ENCODE measurements at regions not wholly inside any gene's neighbourhood (a gene's known extent, or its start where the extent isn't known, plus 50 kb on each side); places are given as distances from the start of the nearest gene placed in this dataset.

DNA sequence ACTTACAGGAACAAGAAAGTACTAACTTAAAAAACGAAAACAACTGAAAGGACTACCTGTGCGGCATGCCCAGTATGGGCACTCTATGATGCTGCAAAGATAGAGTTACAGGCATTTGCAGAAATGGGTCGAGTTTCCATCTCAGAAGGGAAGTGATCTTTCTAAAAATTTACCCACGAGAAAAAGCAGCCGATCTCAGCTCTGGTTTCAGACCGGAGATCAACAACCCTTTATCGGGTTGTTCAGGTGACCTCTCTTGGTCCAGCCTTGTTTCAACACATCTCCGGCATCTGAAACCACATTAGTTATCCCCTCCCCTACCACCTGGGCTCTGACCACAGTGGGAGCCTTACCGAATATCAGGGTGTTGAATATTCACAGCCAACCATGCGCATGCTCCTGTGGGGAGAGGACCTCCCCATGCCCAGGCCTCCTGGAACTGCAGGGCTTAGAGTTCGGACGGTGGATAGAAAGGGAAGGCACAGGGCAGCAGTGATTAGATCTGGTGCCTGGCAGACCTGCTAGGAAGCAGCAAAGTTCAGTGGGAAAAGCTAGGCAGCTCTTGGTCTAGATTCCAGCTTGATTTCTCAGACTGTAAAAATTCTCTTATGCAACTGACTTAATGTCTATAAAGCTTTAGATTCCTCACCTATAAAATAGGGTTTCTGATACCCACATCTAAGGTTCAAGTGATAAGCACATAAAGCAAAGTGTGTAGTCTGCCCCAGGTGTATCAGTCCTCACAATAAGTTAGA is 906.0 kb downstream of the VRK1 start:
- WGBS, result 59% methylated on average over 12 of the region's 12 CpGs
- no peaks in the 10 kb centered on the region for H3K27me3 ChIP-seq (ENCODE audit: control insufficient read depth in 2 of 2, insufficient read depth in 1 of 2, low read length in 1 of 2)
- DNase-seq (ENCODE audit: low read depth in 6 of 9, low spot score in 9 of 9), result peak in 2 of 9 donors; percentile 35 to 65
- peaks cover 0 to 2% of the 10 kb centered on the region in 2 donors for H3K9me3 ChIP-seq (ENCODE audit: control insufficient read depth in 2 of 2, insufficient read depth in 1 of 2, low read length in 1 of 2)
- peaks cover 0 to 14% of the 10 kb centered on the region in 2 donors for H3K36me3 ChIP-seq (ENCODE audit: control insufficient read depth in 2 of 2, insufficient read depth in 2 of 2, low read length in 1 of 2)
- H3K27ac ChIP-seq (ENCODE audit: low read depth in 1 of 2, low read length in 1 of 2), result peak overlapping the region; percentile 83 to 86
- H3K4me3 ChIP-seq (ENCODE audit: low read length in 2 of 2), result peak overlapping the region in 1 of 2 donors; percentile 2
- peaks cover 35 to 61% of the 10 kb centered on the region in 2 donors for H3K4me1 ChIP-seq (ENCODE audit: control insufficient read depth in 2 of 2, insufficient read depth in 2 of 2, low read length in 2 of 2)

DNA sequence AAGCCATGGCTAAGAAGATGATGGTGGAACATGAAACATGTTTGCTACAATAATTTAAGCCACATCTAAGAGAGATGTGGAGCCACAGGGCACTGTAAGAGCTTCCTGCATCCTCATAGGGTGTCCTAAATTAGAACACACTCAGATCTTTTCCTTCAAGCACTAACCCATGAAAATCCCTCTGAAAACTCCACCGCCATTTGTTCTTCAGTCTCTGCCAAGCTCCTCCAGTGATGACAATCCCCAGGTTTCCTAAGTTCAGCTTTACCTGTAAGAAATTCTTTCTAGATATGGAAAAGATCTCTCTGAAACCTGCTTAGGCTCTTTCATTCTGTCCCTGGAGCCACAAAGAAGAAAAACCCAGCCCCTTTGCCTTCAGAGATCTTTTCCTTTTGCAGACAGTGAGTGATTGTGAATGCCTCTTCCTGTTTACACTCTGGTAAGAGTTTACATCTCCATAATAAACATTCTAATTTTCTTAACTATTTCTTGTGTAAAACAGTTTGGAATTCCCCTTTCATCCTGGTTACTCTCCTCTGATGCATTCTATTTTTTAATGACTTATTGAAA is 907.2 kb downstream of the VRK1 start:
- H3K4me3 ChIP-seq (ENCODE audit: low read length in 2 of 2), result no peak overlapping the region
- H3K9me3 ChIP-seq (ENCODE audit: control insufficient read depth in 2 of 2, insufficient read depth in 1 of 2, low read length in 1 of 2), result no peaks in the 10 kb centered on the region
- WGBS, result 67% methylated on average over 1 of the region's 1 CpG
- peaks cover 0 to 7% of the 10 kb centered on the region in 2 donors for H3K36me3 ChIP-seq (ENCODE audit: control insufficient read depth in 2 of 2, insufficient read depth in 2 of 2, low read length in 1 of 2)
- peak in 3 of 9 donors; percentile 37 to 77 (median 44) for DNase-seq (ENCODE audit: low read depth in 6 of 9, low spot score in 9 of 9)
- peaks cover 38 to 73% of the 10 kb centered on the region in 2 donors for H3K4me1 ChIP-seq (ENCODE audit: control insufficient read depth in 2 of 2, insufficient read depth in 2 of 2, low read length in 2 of 2)
- no peaks in the 10 kb centered on the region for H3K27me3 ChIP-seq (ENCODE audit: control insufficient read depth in 2 of 2, insufficient read depth in 1 of 2, low read length in 1 of 2)
- peak overlapping the region; percentile 80 to 86 for H3K27ac ChIP-seq (ENCODE audit: low read depth in 1 of 2, low read length in 1 of 2)

GRCh38 chr14:97705107-97705506 is 907.9 kb downstream of the VRK1 start:
- Histone ChIP-seq H3K27ac (ENCODE audit: low read depth in 1 of 2, low read length in 1 of 2) (peak overlapping the region in 1 of 2 donors; percentile 86), H3K36me3 (ENCODE audit: control insufficient read depth in 2 of 2, insufficient read depth in 2 of 2, low read length in 1 of 2) (peaks cover 0 to 3% of the 10 kb centered on the region in 2 donors), H3K4me3 (ENCODE audit: low read length in 2 of 2) (no peak overlapping the region), H3K27me3 (ENCODE audit: control insufficient read depth in 2 of 2, insufficient read depth in 1 of 2, low read length in 1 of 2) (no peaks in the 10 kb centered on the region), H3K4me1 (ENCODE audit: control insufficient read depth in 2 of 2, insufficient read depth in 2 of 2, low read length in 2 of 2) (peaks cover 38 to 77% of the 10 kb centered on the region in 2 donors), H3K9me3 (ENCODE audit: control insufficient read depth in 2 of 2, insufficient read depth in 1 of 2, low read length in 1 of 2) (no peaks in the 10 kb centered on the region)
- DNase-seq (ENCODE audit: low read depth in 6 of 9, low spot score in 9 of 9), result no peak
- 83% methylated on average over 2 of the region's 2 CpGs for WGBS

DNA sequence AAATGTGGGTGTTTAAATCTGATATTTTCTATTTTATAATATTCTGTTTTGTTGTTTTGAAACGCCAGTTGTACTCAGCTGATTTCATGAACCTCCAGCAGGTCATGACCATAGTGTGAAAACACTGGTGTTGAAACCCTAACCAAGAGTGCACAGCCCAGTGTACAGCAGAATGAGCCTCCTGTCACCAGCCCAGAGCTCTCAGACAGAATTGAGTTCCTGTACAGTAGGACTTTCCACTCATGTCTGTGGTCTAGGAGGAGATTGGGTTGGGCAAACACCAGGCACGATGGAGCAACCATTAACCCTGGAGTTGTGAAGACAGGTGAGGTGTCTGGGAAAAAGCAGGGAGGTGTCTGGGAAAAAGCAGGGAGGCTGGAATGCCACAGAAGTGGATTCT is 908.8 kb downstream of the VRK1 start:
- WGBS, result 72% methylated on average over 2 of the region's 2 CpGs
- H3K9me3 ChIP-seq (ENCODE audit: control insufficient read depth in 2 of 2, insufficient read depth in 1 of 2, low read length in 1 of 2), result no peaks in the 10 kb centered on the region
- no peak for DNase-seq (ENCODE audit: low read depth in 6 of 9, low spot score in 9 of 9)
- no peak overlapping the region for H3K4me3 ChIP-seq (ENCODE audit: low read length in 2 of 2)
- H3K27me3 ChIP-seq (ENCODE audit: control insufficient read depth in 2 of 2, insufficient read depth in 1 of 2, low read length in 1 of 2), result no peaks in the 10 kb centered on the region
- peaks cover 38 to 82% of the 10 kb centered on the region in 2 donors for H3K4me1 ChIP-seq (ENCODE audit: control insufficient read depth in 2 of 2, insufficient read depth in 2 of 2, low read length in 2 of 2)
- peak overlapping the region; percentile 55 to 86 for H3K27ac ChIP-seq (ENCODE audit: low read depth in 1 of 2, low read length in 1 of 2)
- peaks cover 0 to 3% of the 10 kb centered on the region in 2 donors for H3K36me3 ChIP-seq (ENCODE audit: control insufficient read depth in 2 of 2, insufficient read depth in 2 of 2, low read length in 1 of 2)

- no peaks in the 10 kb centered on the region for H3K27me3 ChIP-seq (ENCODE audit: control insufficient read depth in 2 of 2, insufficient read depth in 1 of 2, low read length in 1 of 2)
- peaks cover 37 to 83% of the 10 kb centered on the region in 2 donors for H3K4me1 ChIP-seq (ENCODE audit: control insufficient read depth in 2 of 2, insufficient read depth in 2 of 2, low read length in 2 of 2)
- H3K27ac ChIP-seq (ENCODE audit: low read depth in 1 of 2, low read length in 1 of 2), result peak overlapping the region in 1 of 2 donors; percentile 86
- H3K9me3 ChIP-seq (ENCODE audit: control insufficient read depth in 2 of 2, insufficient read depth in 1 of 2, low read length in 1 of 2), result no peaks in the 10 kb centered on the region
- no peak overlapping the region for H3K4me3 ChIP-seq (ENCODE audit: low read length in 2 of 2)
- H3K36me3 ChIP-seq (ENCODE audit: control insufficient read depth in 2 of 2, insufficient read depth in 2 of 2, low read length in 1 of 2), result peaks cover 0 to 5% of the 10 kb centered on the region in 2 donors
- WGBS, result 9% methylated on average over 2 of the region's 2 CpGs
- DNase-seq (ENCODE audit: low read depth in 6 of 9, low spot score in 9 of 9), result peak in 1 of 9 donors; percentile 55
Observed at GRCh38 chr14:97706819-97707218, 909.6 kb downstream of the VRK1 start.

DNA sequence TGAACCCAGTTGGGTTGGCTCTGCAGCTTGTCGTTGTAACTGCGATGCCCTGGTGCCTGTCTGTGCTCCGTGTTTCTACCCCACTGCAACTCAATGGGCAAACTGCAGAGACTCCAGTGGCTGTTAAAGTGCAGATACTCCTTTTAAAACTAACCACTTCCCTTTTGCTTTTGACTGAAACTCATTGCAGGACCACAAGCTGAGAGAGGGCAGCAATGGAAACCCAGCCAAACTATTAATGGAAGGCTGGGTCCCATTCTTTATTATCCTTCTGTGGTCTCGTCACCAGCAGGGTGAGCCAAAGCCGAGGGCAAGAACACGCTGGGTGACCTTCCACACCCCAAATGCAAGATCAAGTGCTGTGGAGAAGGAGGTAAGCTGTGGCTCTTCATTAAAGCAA is 910.4 kb downstream of the VRK1 start:
- DNase-seq (ENCODE audit: low read depth in 6 of 9, low spot score in 9 of 9), result peak in 2 of 9 donors; percentile 42 to 70
- no peak overlapping the region for H3K4me3 ChIP-seq (ENCODE audit: low read length in 2 of 2)
- peaks cover 33 to 80% of the 10 kb centered on the region in 2 donors for H3K4me1 ChIP-seq (ENCODE audit: control insufficient read depth in 2 of 2, insufficient read depth in 2 of 2, low read length in 2 of 2)
- H3K36me3 ChIP-seq (ENCODE audit: control insufficient read depth in 2 of 2, insufficient read depth in 2 of 2, low read length in 1 of 2), result peaks cover 0 to 9% of the 10 kb centered on the region in 2 donors
- 14% methylated on average over 6 of the region's 6 CpGs for WGBS
- no peaks in the 10 kb centered on the region for H3K27me3 ChIP-seq (ENCODE audit: control insufficient read depth in 2 of 2, insufficient read depth in 1 of 2, low read length in 1 of 2)
- peak overlapping the region in 1 of 2 donors; percentile 86 for H3K27ac ChIP-seq (ENCODE audit: low read depth in 1 of 2, low read length in 1 of 2)
- H3K9me3 ChIP-seq (ENCODE audit: control insufficient read depth in 2 of 2, insufficient read depth in 1 of 2, low read length in 1 of 2), result no peaks in the 10 kb centered on the region

DNA sequence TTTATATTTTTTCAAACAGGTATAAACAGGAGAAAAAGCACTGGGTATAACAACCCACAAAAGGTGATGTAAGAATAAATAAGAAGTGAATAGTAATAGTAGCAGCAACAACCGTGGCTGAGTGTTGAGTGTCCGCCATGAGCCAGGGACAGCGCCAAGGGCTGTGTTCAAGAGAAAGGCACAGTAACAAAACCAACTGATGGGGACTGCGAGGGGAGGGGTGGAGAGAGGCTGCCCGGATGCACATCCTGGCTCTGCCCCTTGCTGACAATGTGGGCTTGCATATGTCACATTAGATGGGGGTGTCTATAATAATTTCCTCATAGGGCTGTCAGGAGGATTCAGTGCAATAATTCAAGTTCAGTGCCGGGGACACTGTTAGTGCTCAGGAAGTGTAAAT is 912.4 kb downstream of the VRK1 start:
- Histone ChIP-seq H3K9me3 (ENCODE audit: control insufficient read depth in 2 of 2, insufficient read depth in 1 of 2, low read length in 1 of 2) (no peaks in the 10 kb centered on the region), H3K36me3 (ENCODE audit: control insufficient read depth in 2 of 2, insufficient read depth in 2 of 2, low read length in 1 of 2) (peaks cover 0 to 9% of the 10 kb centered on the region in 2 donors), H3K4me1 (ENCODE audit: control insufficient read depth in 2 of 2, insufficient read depth in 2 of 2, low read length in 2 of 2) (peaks cover 29 to 72% of the 10 kb centered on the region in 2 donors), H3K27ac (ENCODE audit: low read depth in 1 of 2, low read length in 1 of 2) (peak overlapping the region in 1 of 2 donors; percentile 59), H3K4me3 (ENCODE audit: low read length in 2 of 2) (no peak overlapping the region), H3K27me3 (ENCODE audit: control insufficient read depth in 2 of 2, insufficient read depth in 1 of 2, low read length in 1 of 2) (no peaks in the 10 kb centered on the region)
- DNase-seq (ENCODE audit: low read depth in 6 of 9, low spot score in 9 of 9), result peak in 3 of 9 donors; percentile 41 to 74 (median 52)
- WGBS, result 81% methylated on average over 6 of the region's 6 CpGs

DNA sequence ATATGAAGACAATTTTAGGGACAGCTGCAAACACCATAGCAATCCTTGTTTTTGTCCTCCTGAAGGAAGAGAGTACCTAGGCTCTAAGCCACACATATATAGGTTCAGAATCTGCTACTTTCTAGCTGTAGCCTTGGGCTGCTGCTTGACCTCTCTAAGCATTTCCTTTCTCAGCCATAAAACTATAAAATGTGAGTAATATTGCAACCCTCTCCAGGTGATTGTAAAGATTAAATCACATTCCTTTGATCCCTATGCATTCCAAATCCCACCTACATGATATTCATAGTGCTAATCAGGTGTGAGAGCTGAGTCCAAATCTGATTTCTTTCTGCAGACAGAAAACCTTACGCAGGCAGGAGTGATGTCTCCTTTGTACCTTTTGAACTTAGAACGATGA is 913.5 kb downstream of the VRK1 start:
- 99% methylated on average over 2 of the region's 2 CpGs for WGBS
- Histone ChIP-seq H3K27me3 (ENCODE audit: control insufficient read depth in 2 of 2, insufficient read depth in 1 of 2, low read length in 1 of 2) (no peaks in the 10 kb centered on the region), H3K4me1 (ENCODE audit: control insufficient read depth in 2 of 2, insufficient read depth in 2 of 2, low read length in 2 of 2) (peaks cover 23 to 64% of the 10 kb centered on the region in 2 donors), H3K27ac (ENCODE audit: low read depth in 1 of 2, low read length in 1 of 2) (peak overlapping the region in 1 of 2 donors; percentile 46), H3K36me3 (ENCODE audit: control insufficient read depth in 2 of 2, insufficient read depth in 2 of 2, low read length in 1 of 2) (peaks cover 0 to 9% of the 10 kb centered on the region in 2 donors), H3K9me3 (ENCODE audit: control insufficient read depth in 2 of 2, insufficient read depth in 1 of 2, low read length in 1 of 2) (no peaks in the 10 kb centered on the region), H3K4me3 (ENCODE audit: low read length in 2 of 2) (no peak overlapping the region)
- no peak for DNase-seq (ENCODE audit: low read depth in 6 of 9, low spot score in 9 of 9)

DNA sequence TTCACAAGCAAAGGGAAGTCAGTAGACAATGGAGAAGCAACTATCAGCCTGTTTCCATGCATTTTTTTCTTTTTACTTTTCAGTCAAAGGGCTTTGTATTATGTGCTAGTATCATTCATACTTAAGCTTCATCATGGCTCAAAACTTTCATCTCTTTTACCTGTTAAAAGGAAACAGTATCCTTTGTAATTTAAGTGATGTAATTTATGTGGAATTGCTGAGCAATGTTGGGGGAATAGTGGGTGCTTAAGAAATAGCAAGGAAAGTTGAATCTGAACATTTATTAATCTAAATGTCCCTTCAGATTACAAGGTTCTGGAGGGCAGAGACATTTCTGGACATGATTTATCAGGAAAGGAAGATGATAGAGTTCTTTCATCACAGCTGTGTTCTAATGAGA is 915.3 kb downstream of the VRK1 start:
- Histone ChIP-seq H3K36me3 (ENCODE audit: control insufficient read depth in 2 of 2, insufficient read depth in 2 of 2, low read length in 1 of 2) (peaks cover 0 to 11% of the 10 kb centered on the region in 2 donors), H3K4me1 (ENCODE audit: control insufficient read depth in 2 of 2, insufficient read depth in 2 of 2, low read length in 2 of 2) (peaks cover 7 to 46% of the 10 kb centered on the region in 2 donors), H3K27me3 (ENCODE audit: control insufficient read depth in 2 of 2, insufficient read depth in 1 of 2, low read length in 1 of 2) (no peaks in the 10 kb centered on the region), H3K4me3 (ENCODE audit: low read length in 2 of 2) (no peak overlapping the region), H3K27ac (ENCODE audit: low read depth in 1 of 2, low read length in 1 of 2) (peak overlapping the region in 1 of 2 donors; percentile 2), H3K9me3 (ENCODE audit: control insufficient read depth in 2 of 2, insufficient read depth in 1 of 2, low read length in 1 of 2) (peaks cover 0 to 2% of the 10 kb centered on the region in 2 donors)
- DNase-seq (ENCODE audit: low read depth in 6 of 9, low spot score in 9 of 9), result no peak
